ENCODE measurements at regions not wholly inside any gene's neighbourhood (a gene's known extent, or its start where the extent isn't known, plus 50 kb on each side); places are given as distances from the start of the nearest gene placed in this dataset.

DNA sequence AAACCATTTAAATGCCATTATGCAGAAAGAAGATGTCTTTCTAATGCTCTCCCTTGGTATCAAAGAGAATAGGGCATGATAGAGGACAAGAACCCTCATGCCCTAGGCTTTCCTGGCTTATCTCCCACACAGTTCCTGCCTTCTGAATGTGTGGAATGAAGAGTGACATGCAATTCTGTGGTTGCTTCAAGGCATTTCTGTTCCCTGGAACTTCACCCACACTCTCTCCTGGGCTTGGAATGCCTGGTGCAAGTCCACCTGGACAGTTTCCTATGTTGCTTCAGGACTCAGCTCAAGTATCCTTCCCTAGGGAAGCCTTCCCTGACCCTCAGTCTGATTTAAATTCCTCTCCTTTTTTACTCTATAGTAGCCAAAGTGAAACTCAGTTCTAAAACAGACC, 53.8 kb upstream of the DRD2 start (continued):
- no peak for TF ChIP-seq ZNF317 (CRISPR knock-in tag; IDR thresholded peaks at IDR 0.05; ENCODE audit: borderline replicate concordance, low read depth)

DNA sequence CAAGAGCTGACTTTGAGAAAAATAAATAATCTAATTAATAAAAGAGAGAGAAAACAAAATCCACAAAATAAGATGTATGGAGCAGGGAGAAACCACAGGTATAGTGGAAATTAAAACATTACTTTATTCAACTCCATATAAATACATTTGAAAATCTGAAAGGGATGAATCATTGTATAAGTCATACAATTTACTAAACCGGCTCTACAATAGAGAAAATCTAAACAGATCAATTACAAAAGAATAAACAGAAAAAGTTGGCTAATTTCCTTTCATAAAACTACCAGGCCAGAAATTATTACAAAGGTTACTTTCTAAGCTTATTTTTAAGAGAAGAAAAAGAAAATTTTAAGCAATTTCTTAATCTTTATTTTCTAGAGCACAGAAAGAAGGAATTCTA, 51.3 kb upstream of the DRD2 start:
- Mint-ChIP-seq H3K36me3 (peaks cover 10% of the 10 kb centered on the region), H3K9me3 (peaks cover 18% of the 10 kb centered on the region), H3K27ac (no peak overlapping the region), H3K4me1 (0 out of 2 replicates have a peak, but pooled peaks cover under 1% of the 10 kb centered on the region), H3K4me3 (no peak overlapping the region), H3K27me3 (ENCODE audit: low read depth) (peaks cover 4% of the 10 kb centered on the region)
- ChIA-PET CTCF (interaction anchor here (1.5 kb wide), 1 partner anchor 14 kb away, joined by 5 read pairs; no protein-coding TSS in a partner anchor), POLR2A (no interaction called here)
- DNase-seq (ENCODE audit: low spot score) (no peak), ATAC-seq (no peak)
- TF ChIP-seq ZNF317 (CRISPR knock-in tag; IDR thresholded peaks at IDR 0.05; ENCODE audit: borderline replicate concordance, low read depth) = no peak
- TF ChIP-seq, protein P1, sequence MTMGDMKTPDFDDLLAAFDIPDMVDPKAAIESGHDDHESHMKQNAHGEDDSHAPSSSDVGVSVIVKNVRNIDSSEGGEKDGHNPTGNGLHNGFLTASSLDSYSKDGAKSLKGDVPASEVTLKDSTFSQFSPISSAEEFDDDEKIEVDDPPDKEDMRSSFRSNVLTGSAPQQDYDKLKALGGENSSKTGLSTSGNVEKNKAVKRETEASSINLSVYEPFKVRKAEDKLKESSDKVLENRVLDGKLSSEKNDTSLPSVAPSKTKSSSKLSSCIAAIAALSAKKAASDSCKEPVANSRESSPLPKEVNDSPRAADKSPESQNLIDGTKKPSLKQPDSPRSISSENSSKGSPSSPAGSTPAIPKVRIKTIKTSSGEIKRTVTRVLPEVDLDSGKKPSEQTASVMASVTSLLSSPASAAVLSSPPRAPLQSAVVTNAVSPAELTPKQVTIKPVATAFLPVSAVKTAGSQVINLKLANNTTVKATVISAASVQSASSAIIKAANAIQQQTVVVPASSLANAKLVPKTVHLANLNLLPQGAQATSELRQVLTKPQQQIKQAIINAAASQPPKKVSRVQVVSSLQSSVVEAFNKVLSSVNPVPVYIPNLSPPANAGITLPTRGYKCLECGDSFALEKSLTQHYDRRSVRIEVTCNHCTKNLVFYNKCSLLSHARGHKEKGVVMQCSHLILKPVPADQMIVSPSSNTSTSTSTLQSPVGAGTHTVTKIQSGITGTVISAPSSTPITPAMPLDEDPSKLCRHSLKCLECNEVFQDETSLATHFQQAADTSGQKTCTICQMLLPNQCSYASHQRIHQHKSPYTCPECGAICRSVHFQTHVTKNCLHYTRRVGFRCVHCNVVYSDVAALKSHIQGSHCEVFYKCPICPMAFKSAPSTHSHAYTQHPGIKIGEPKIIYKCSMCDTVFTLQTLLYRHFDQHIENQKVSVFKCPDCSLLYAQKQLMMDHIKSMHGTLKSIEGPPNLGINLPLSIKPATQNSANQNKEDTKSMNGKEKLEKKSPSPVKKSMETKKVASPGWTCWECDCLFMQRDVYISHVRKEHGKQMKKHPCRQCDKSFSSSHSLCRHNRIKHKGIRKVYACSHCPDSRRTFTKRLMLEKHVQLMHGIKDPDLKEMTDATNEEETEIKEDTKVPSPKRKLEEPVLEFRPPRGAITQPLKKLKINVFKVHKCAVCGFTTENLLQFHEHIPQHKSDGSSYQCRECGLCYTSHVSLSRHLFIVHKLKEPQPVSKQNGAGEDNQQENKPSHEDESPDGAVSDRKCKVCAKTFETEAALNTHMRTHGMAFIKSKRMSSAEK (CRISPR knock-in tag; IDR thresholded peaks at IDR 0.05; ENCODE audit: borderline replicate concordance) = no peak
- no peak for TF ChIP-seq JAZF1 (CRISPR knock-in tag; IDR thresholded peaks at IDR 0.05)
- TF ChIP-seq, protein P2, sequence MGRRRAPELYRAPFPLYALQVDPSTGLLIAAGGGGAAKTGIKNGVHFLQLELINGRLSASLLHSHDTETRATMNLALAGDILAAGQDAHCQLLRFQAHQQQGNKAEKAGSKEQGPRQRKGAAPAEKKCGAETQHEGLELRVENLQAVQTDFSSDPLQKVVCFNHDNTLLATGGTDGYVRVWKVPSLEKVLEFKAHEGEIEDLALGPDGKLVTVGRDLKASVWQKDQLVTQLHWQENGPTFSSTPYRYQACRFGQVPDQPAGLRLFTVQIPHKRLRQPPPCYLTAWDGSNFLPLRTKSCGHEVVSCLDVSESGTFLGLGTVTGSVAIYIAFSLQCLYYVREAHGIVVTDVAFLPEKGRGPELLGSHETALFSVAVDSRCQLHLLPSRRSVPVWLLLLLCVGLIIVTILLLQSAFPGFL (CRISPR knock-in tag; IDR thresholded peaks at IDR 0.05; ENCODE audit: borderline replicate concordance) = no peak
- TF ChIP-seq CREM (CRISPR knock-in tag; IDR thresholded peaks at IDR 0.05) = no peak
- TF ChIP-seq KAT7 (CRISPR knock-in tag; IDR thresholded peaks at IDR 0.05; ENCODE audit: borderline replicate concordance) = no peak
- TF ChIP-seq, protein P3, sequence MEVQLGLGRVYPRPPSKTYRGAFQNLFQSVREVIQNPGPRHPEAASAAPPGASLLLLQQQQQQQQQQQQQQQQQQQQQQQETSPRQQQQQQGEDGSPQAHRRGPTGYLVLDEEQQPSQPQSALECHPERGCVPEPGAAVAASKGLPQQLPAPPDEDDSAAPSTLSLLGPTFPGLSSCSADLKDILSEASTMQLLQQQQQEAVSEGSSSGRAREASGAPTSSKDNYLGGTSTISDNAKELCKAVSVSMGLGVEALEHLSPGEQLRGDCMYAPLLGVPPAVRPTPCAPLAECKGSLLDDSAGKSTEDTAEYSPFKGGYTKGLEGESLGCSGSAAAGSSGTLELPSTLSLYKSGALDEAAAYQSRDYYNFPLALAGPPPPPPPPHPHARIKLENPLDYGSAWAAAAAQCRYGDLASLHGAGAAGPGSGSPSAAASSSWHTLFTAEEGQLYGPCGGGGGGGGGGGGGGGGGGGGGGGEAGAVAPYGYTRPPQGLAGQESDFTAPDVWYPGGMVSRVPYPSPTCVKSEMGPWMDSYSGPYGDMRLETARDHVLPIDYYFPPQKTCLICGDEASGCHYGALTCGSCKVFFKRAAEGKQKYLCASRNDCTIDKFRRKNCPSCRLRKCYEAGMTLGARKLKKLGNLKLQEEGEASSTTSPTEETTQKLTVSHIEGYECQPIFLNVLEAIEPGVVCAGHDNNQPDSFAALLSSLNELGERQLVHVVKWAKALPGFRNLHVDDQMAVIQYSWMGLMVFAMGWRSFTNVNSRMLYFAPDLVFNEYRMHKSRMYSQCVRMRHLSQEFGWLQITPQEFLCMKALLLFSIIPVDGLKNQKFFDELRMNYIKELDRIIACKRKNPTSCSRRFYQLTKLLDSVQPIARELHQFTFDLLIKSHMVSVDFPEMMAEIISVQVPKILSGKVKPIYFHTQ (CRISPR knock-in tag; IDR thresholded peaks at IDR 0.05) = no peak
- no peak for TF ChIP-seq SP1 (CRISPR knock-in tag; conservative IDR thresholded peaks at IDR 0.05)
- no peak for TF ChIP-seq ZNF121 (CRISPR knock-in tag; IDR thresholded peaks at IDR 0.05)
- TF ChIP-seq MXD4 (CRISPR knock-in tag; IDR thresholded peaks at IDR 0.05; ENCODE audit: borderline replicate concordance) = no peak
- no peak for TF ChIP-seq NR1H2 (CRISPR knock-in tag; IDR thresholded peaks at IDR 0.05)
- TF ChIP-seq, protein P4, sequence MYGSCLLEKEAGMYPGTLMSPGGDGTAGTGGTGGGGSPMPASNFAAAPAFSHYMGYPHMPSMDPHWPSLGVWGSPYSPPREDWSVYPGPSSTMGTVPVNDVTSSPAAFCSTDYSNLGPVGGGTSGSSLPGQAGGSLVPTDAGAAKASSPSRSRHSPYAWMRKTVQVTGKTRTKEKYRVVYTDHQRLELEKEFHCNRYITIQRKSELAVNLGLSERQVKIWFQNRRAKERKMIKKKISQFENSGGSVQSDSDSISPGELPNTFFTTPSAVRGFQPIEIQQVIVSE (CRISPR knock-in tag; IDR thresholded peaks at IDR 0.05; ENCODE audit: borderline replicate concordance) = no peak
- TF ChIP-seq, protein P5, sequence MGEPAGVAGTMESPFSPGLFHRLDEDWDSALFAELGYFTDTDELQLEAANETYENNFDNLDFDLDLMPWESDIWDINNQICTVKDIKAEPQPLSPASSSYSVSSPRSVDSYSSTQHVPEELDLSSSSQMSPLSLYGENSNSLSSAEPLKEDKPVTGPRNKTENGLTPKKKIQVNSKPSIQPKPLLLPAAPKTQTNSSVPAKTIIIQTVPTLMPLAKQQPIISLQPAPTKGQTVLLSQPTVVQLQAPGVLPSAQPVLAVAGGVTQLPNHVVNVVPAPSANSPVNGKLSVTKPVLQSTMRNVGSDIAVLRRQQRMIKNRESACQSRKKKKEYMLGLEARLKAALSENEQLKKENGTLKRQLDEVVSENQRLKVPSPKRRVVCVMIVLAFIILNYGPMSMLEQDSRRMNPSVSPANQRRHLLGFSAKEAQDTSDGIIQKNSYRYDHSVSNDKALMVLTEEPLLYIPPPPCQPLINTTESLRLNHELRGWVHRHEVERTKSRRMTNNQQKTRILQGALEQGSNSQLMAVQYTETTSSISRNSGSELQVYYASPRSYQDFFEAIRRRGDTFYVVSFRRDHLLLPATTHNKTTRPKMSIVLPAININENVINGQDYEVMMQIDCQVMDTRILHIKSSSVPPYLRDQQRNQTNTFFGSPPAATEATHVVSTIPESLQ (CRISPR knock-in tag; IDR thresholded peaks at IDR 0.05) = no peak
